HUES64 (cell line): ENCODE measurements at regions not wholly inside any gene's neighbourhood (a gene's known extent, or its start where the extent isn't known, plus 50 kb on each side); places are given as distances from the start of the nearest gene placed in this dataset.
"Not testable (repeated sequence)": the region's sequence is repeated elsewhere in the genome, so short reads cannot be mapped to it uniquely, and the experiment has no call there.

Experiments
- H3K27ac ChIP-seq: 2 replicates; pipeline ENCODE4 v1.7.0; 2013; ENCODE audit warnings: low read depth, low read length, inconsistent platforms
- H3K27me3 ChIP-seq: 2 replicates; pipeline ENCODE4 v1.6.1; 2013; ENCODE audit warnings: mild to moderate bottlenecking, low read length; ENCODE audit not compliant: insufficient read depth
- H3K36me3 ChIP-seq: 2 replicates; pipeline ENCODE4 v1.6.1; 2013; ENCODE audit warnings: mild to moderate bottlenecking, low read length; ENCODE audit not compliant: insufficient read depth
- H3K4me1 ChIP-seq: 2 replicates; pipeline ENCODE4 v1.6.1; 2013; ENCODE audit warnings: mild to moderate bottlenecking, low read length, moderate library complexity; ENCODE audit not compliant: insufficient read depth
- H3K4me3 ChIP-seq: 2 replicates; pipeline ENCODE4 v1.5.1; 2013; ENCODE audit warnings: mild to moderate bottlenecking, low read length, moderate library complexity
- H3K9ac ChIP-seq: 2 replicates; pipeline ENCODE4 v1.6.1; 2013; ENCODE audit warnings: mild to moderate bottlenecking, low read depth, low read length
- H3K9me3 ChIP-seq: 2 replicates; pipeline ENCODE4 v1.6.1; 2013; ENCODE audit warnings: low read depth, low read length; ENCODE audit not compliant: insufficient read depth
- WGBS: fragments of 150-250, 120-280 bp; methylation state at CpG from one replicate; pipeline ENCODE4 v1.1.7; 2013; ENCODE audit warnings: missing lambda C conversion rate; 5-methylcytosine and 5-hydroxymethylcytosine counted together

DNA sequence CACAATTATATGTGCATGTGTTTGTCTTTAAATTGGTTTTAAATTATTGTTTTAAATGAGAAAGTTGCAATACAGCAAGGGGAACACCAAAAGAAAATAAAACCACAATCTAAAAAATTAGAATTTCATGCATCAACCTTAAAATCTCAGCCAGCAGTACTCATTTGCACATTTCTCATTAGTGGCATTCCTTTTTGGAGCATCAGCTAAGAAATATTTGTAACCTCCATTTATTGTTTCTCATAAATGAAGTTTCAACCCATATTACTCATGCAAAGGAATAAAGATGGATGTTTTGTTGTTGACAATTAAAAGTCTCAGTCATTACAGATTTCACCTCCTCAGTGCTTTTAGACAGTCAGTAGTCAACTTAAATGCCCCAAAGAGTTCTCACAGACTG is 160.1 kb downstream of the TBX15 start:
- Histone ChIP-seq H3K9ac (no peak overlapping the region), H3K27ac (no peak overlapping the region), H3K4me1 (no peaks in the 10 kb centered on the region), H3K36me3 (no peaks in the 10 kb centered on the region), H3K27me3 (no peaks in the 10 kb centered on the region), H3K9me3 (peaks cover 11% of the 10 kb centered on the region; the same call in 1 of the 2 replicates), H3K4me3 (no peak overlapping the region)

GRCh38 chr1:118827636-118828035 is 160.5 kb downstream of the TBX15 start:
- H3K36me3 ChIP-seq: no peaks in the 10 kb centered on the region
- peaks cover 11% of the 10 kb centered on the region; the same call in 1 of the 2 replicates for H3K9me3 ChIP-seq
- 89% methylated on average over 1 of the region's 1 CpG for WGBS
- H3K4me1 ChIP-seq: no peaks in the 10 kb centered on the region
- H3K27ac ChIP-seq: no peak overlapping the region
- no peak overlapping the region for H3K4me3 ChIP-seq
- H3K27me3 ChIP-seq: no peaks in the 10 kb centered on the region
- no peak overlapping the region for H3K9ac ChIP-seq

- H3K4me3 ChIP-seq: no peak overlapping the region
- WGBS: 91% methylated on average over 3 of the region's 3 CpGs
These were observed 160.9 kb downstream of the TBX15 start for GRCh38 chr1:118827207-118827606.

GRCh38 chr1:118826669-118827068 is 161.5 kb downstream of the TBX15 start:
- Histone ChIP-seq H3K4me1 (no peaks in the 10 kb centered on the region), H3K27me3 (no peaks in the 10 kb centered on the region), H3K27ac (no peak overlapping the region), H3K9me3 (peaks cover 11% of the 10 kb centered on the region; the same call in 1 of the 2 replicates), H3K36me3 (no peaks in the 10 kb centered on the region), H3K4me3 (no peak overlapping the region), H3K9ac (no peak overlapping the region)
- WGBS: 88% methylated on average over 3 of the region's 3 CpGs

More at GRCh38 chr1:118827207-118827606, 160.9 kb downstream of the TBX15 start:
- H3K27ac ChIP-seq: no peak overlapping the region
- H3K27me3 ChIP-seq: no peaks in the 10 kb centered on the region
- no peaks in the 10 kb centered on the region for H3K4me1 ChIP-seq
- no peak overlapping the region for H3K9ac ChIP-seq
- H3K9me3 ChIP-seq: peaks cover 11% of the 10 kb centered on the region; the same call in 1 of the 2 replicates
- H3K36me3 ChIP-seq: no peaks in the 10 kb centered on the region

GRCh38 chr1:118825619-118826018 is 162.5 kb downstream of the TBX15 start:
- H3K36me3 ChIP-seq: no peaks in the 10 kb centered on the region
- peaks cover 3% of the 10 kb centered on the region; the same call in 1 of the 2 replicates for H3K9me3 ChIP-seq
- no peak overlapping the region for H3K4me3 ChIP-seq
- no peaks in the 10 kb centered on the region for H3K4me1 ChIP-seq
- no peak overlapping the region for H3K27ac ChIP-seq
- H3K9ac ChIP-seq: no peak overlapping the region
- H3K27me3 ChIP-seq: no peaks in the 10 kb centered on the region

GRCh38 chr1:118821801-118822200 is 166.3 kb downstream of the TBX15 start:
- H3K27me3 ChIP-seq: no peaks in the 10 kb centered on the region
- 64% methylated on average over 2 of the region's 2 CpGs for WGBS
- no peak overlapping the region for H3K27ac ChIP-seq
- no peak overlapping the region for H3K4me3 ChIP-seq
- H3K4me1 ChIP-seq: no peaks in the 10 kb centered on the region
- H3K36me3 ChIP-seq: no peaks in the 10 kb centered on the region
- no peak overlapping the region for H3K9ac ChIP-seq
- H3K9me3 ChIP-seq: no peaks in the 10 kb centered on the region

DNA sequence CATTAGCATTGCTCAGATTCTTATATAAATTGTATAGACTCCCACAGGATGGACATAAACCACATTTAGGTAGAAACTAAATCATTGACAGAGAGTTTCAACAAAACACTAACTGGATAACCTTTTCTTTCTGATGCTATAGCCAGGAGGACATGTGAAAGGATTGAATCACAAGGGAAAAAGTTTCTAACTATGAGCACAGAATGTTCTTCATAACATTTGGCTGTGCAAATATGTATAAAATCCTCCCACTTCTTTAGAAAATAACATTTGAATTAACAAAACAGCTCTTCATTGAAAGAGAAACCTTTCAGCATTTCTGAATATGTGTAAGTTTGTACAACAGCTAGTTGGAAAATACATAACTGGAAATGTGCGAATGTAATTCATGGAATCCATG is 167.3 kb downstream of the TBX15 start:
- WGBS: 98% methylated on average over 1 of the region's 1 CpG
- Histone ChIP-seq H3K9ac (no peak overlapping the region), H3K4me3 (no peak overlapping the region), H3K36me3 (no peaks in the 10 kb centered on the region), H3K9me3 (no peaks in the 10 kb centered on the region), H3K27ac (no peak overlapping the region), H3K27me3 (no peaks in the 10 kb centered on the region), H3K4me1 (no peaks in the 10 kb centered on the region)

GRCh38 chr1:118815909-118816308 is 172.2 kb downstream of the TBX15 start:
- no CpG with 5 or more reads among the region's 2 CpGs for WGBS
- Histone ChIP-seq H3K27me3 (no peaks in the 10 kb centered on the region), H3K9ac (no peak overlapping the region), H3K9me3 (no peaks in the 10 kb centered on the region), H3K4me1 (no peaks in the 10 kb centered on the region), H3K4me3 (no peak overlapping the region), H3K36me3 (no peaks in the 10 kb centered on the region), H3K27ac (no peak overlapping the region)

- WGBS: 92% methylated on average over 4 of the region's 4 CpGs
These were observed 175.6 kb downstream of the TBX15 start for GRCh38 chr1:118812555-118812954.

GRCh38 chr1:118811156-118811555 is 177.0 kb downstream of the TBX15 start:
- no peaks in the 10 kb centered on the region for H3K36me3 ChIP-seq
- H3K9ac ChIP-seq: no peak overlapping the region
- H3K27me3 ChIP-seq: no peaks in the 10 kb centered on the region
- no peak overlapping the region for H3K4me3 ChIP-seq
- no peaks in the 10 kb centered on the region for H3K4me1 ChIP-seq
- 88% methylated on average over 1 of the region's 1 CpG for WGBS
- H3K9me3 ChIP-seq: no peaks in the 10 kb centered on the region
- no peak overlapping the region for H3K27ac ChIP-seq

More at GRCh38 chr1:118812555-118812954, 175.6 kb downstream of the TBX15 start:
- H3K36me3 ChIP-seq: no peaks in the 10 kb centered on the region
- no peak overlapping the region for H3K9ac ChIP-seq
- H3K27me3 ChIP-seq: no peaks in the 10 kb centered on the region
- no peak overlapping the region for H3K4me3 ChIP-seq
- no peaks in the 10 kb centered on the region for H3K4me1 ChIP-seq
- H3K27ac ChIP-seq: no peak overlapping the region
- H3K9me3 ChIP-seq: no peaks in the 10 kb centered on the region

GRCh38 chr1:118809586-118809985 is 178.6 kb downstream of the TBX15 start:
- Histone ChIP-seq H3K36me3 (no peaks in the 10 kb centered on the region), H3K9ac (no peak overlapping the region), H3K27ac (no peak overlapping the region), H3K4me3 (no peak overlapping the region), H3K9me3 (no peaks in the 10 kb centered on the region), H3K4me1 (no peaks in the 10 kb centered on the region), H3K27me3 (no peaks in the 10 kb centered on the region)
- WGBS: 94% methylated on average over 4 of the region's 4 CpGs

GRCh38 chr1:118803128-118803527 is 185.0 kb downstream of the TBX15 start:
- H3K36me3 ChIP-seq, H3K4me1 ChIP-seq, H3K9me3 ChIP-seq, H3K4me3 ChIP-seq, H3K27me3 ChIP-seq, H3K9ac ChIP-seq, H3K27ac ChIP-seq: not testable (repeated sequence)
- WGBS: 95% methylated on average over 4 of the region's 5 CpGs
